Stomach (tissue), 8 donors: ENCODE measurements at regions not wholly inside any gene's neighbourhood (a gene's known extent, or its start where the extent isn't known, plus 50 kb on each side); places are given as distances from the start of the nearest gene placed in this dataset.

Source experiments
- DNase-seq, 2 donors: peaks; one replicate each; pipeline versions ENCODE4 v3.0.0 to v3.0.0-alpha.2; 2013 to 2019
- H3K27ac ChIP-seq, 5 donors: fragments of 200-600 bp in 4 of 5; sonication (generic) in 4 of 5; one replicate each; pipeline ENCODE4 v1.5.1; 2013 to 2019; ENCODE audit warnings: mild to moderate bottlenecking in 1 of 5, moderate library complexity in 1 of 5
- H3K27me3 ChIP-seq, 3 donors: fragments of 200-600 bp; sonication (generic); one replicate each; pipeline ENCODE4 v1.5.1; 2017 to 2019; ENCODE audit warnings: mixed run types in 1 of 3
- H3K36me3 ChIP-seq, 4 donors: fragments of 200-600 bp; sonication (generic); 1 replicate in 3 of 4; 2 replicates in 1 of 4; pipeline ENCODE4 v1.5.1; 2016 to 2019
- H3K4me1 ChIP-seq, 4 donors: fragments of 200-600 bp; sonication (generic); one replicate each; pipeline ENCODE4 v1.5.1; 2016 to 2019
- H3K4me3 ChIP-seq, 4 donors: fragments of 200-600 bp; sonication (generic) in 3 of 4; one replicate each; pipeline ENCODE4 v1.5.1; 2016 to 2019; ENCODE audit warnings: mild to moderate bottlenecking in 1 of 4
- H3K9me3 ChIP-seq, 4 donors: fragments of 200-600 bp; sonication (generic); one replicate each; pipeline ENCODE4 v1.5.1; 2016 to 2019
- CTCF ChIP-seq, 7 experiments: fragments of 450-650 bp in 4 of 7; fragments of 200-600 bp in 3 of 7; sonication (generic) in 3 of 7; IDR thresholded peaks; one replicate each; pipeline ENCODE4 v1.5.1; 2016 to 2019; ENCODE audit warnings: antibody characterized with exemption in 7 of 7, control low read depth in 2 of 7, mild to moderate bottlenecking in 1 of 7
- EP300 ChIP-seq: sonication (generic); formaldehyde crosslinking; IDR thresholded peaks from one replicate; pipeline ENCODE4 v1.6.1; 2017; ENCODE audit warnings: antibody characterized with exemption
- POLR2A ChIP-seq, 4 donors: fragments of 450-650 bp; IDR thresholded peaks; one replicate each; pipeline ENCODE4 v1.6.1; 2016; ENCODE audit warnings: antibody characterized with exemption in 4 of 4, control low read depth in 2 of 4, mild to moderate bottlenecking in 1 of 4, moderate library complexity in 1 of 4
- POLR2AphosphoS5 ChIP-seq, 3 donors: sonication (generic); formaldehyde crosslinking; IDR thresholded peaks; one replicate each; pipeline ENCODE4 v1.6.1; 2016; ENCODE audit warnings: antibody characterized with exemption in 3 of 3
- WGBS, 5 donors: extraction: QIAGEN DNeasy Blood & Tissue Kit in 3 of 5; methylation state at CpG; one replicate each; pipeline versions ENCODE4 v1.1.5 to v1.1.7; 2013 to 2018; 5-methylcytosine and 5-hydroxymethylcytosine counted together
- intact Hi-C: fragments of 100-400 bp; cut with DNase I; formaldehyde crosslinking; loops from one replicate; pipeline ENCODE4 v1.15.1; 2023; ENCODE audit warnings: low total_unique reads
- donor health status: healthy with polysubstance abuse.
- donor health status: Bipolar disorder and iron deficiency.
- donor health status: healthy.

- peak in 1 of 7 experiments; percentile 26 for TF ChIP-seq CTCF (IDR thresholded peaks at IDR 0.05)
- no peak for TF ChIP-seq POLR2AphosphoS5 (IDR thresholded peaks at IDR 0.05)
- no peak for TF ChIP-seq POLR2A (IDR thresholded peaks at IDR 0.05)
- peaks cover 0 to 13% (median 0%) of the 10 kb centered on the region in 4 donors for H3K9me3 ChIP-seq
- intact Hi-C loops = no loop called here
- H3K27ac ChIP-seq = no peak overlapping the region
- peaks cover 0 to 85% (median 26%) of the 10 kb centered on the region in 3 donors for H3K27me3 ChIP-seq
- 45 to 60% (median 57%) methylated on average over 2 of the region's 2 CpGs for WGBS, 5 donors
- H3K4me1 ChIP-seq = no peaks in the 10 kb centered on the region
- no peak for DNase-seq
- H3K36me3 ChIP-seq = peaks cover 0 to 4% (median 0%) of the 10 kb centered on the region in 4 donors
- no peak overlapping the region for H3K4me3 ChIP-seq
Measured at GRCh38 chr16:86874141-86874540, 295.8 kb downstream of the FOXL1 start.

GRCh38 chr16:86876499-86876898, 298.1 kb downstream of the FOXL1 start:
- no peaks in the 10 kb centered on the region for H3K4me1 ChIP-seq
- whole genome bisulfite sequencing, 5 donors = 77 to 86% (median 80%) methylated on average over 10 of the region's 10 CpGs
- no peak for DNase-seq
- H3K9me3 ChIP-seq = peaks cover 0 to 13% (median 0%) of the 10 kb centered on the region in 4 donors
- H3K27me3 ChIP-seq = peaks cover 0 to 92% (median 31%) of the 10 kb centered on the region in 3 donors
- TF ChIP-seq POLR2AphosphoS5 (IDR thresholded peaks at IDR 0.05) (no peak), CTCF (IDR thresholded peaks at IDR 0.05) (no peak), EP300 (no peak)
- H3K27ac ChIP-seq = no peak overlapping the region
- no peak overlapping the region for H3K4me3 ChIP-seq
- intact Hi-C loops = no loop called here
- peaks cover 0 to 4% (median 0%) of the 10 kb centered on the region in 4 donors for H3K36me3 ChIP-seq

GRCh38 chr16:86877108-86877507, 298.8 kb downstream of the FOXL1 start:
- 69 to 84% (median 80%) methylated on average over 10 of the region's 10 CpGs for WGBS, 5 donors
- Histone ChIP-seq H3K27ac (no peak overlapping the region), H3K9me3 (peaks cover 0 to 13% (median 0%) of the 10 kb centered on the region in 4 donors), H3K4me3 (no peak overlapping the region), H3K27me3 (peaks cover 0 to 95% (median 33%) of the 10 kb centered on the region in 3 donors), H3K36me3 (peaks cover 0 to 4% (median 0%) of the 10 kb centered on the region in 4 donors), H3K4me1 (no peaks in the 10 kb centered on the region)
- intact Hi-C loops = no loop called here
- TF ChIP-seq POLR2AphosphoS5 (IDR thresholded peaks at IDR 0.05) = no peak
- TF ChIP-seq EP300 = no peak
- no peak for TF ChIP-seq POLR2A (IDR thresholded peaks at IDR 0.05)
- no peak for TF ChIP-seq CTCF (IDR thresholded peaks at IDR 0.05)
- DNase-seq = no peak

- Histone ChIP-seq H3K27me3 (peaks cover 0 to 95% (median 36%) of the 10 kb centered on the region in 3 donors), H3K27ac (no peak overlapping the region), H3K36me3 (peaks cover 0 to 4% (median 0%) of the 10 kb centered on the region in 4 donors), H3K9me3 (peaks cover 0 to 11% (median 0%) of the 10 kb centered on the region in 4 donors), H3K4me1 (no peaks in the 10 kb centered on the region), H3K4me3 (no peak overlapping the region)
- DNase-seq = no peak
- 34 to 42% (median 39%) methylated on average over 2 of the region's 2 CpGs for WGBS, 5 donors
- intact Hi-C loops = no loop called here
- no peak for TF ChIP-seq POLR2A (IDR thresholded peaks at IDR 0.05)
- no peak for TF ChIP-seq CTCF (IDR thresholded peaks at IDR 0.05)
- TF ChIP-seq POLR2AphosphoS5 (IDR thresholded peaks at IDR 0.05) = no peak
- no peak for TF ChIP-seq EP300
Measured at GRCh38 chr16:86877835-86878234, 299.5 kb downstream of the FOXL1 start.
